OCI-LY7 (cell line): ENCODE measurements at regions not wholly inside any gene's neighbourhood (a gene's known extent, or its start where the extent isn't known, plus 50 kb on each side); places are given as distances from the start of the nearest gene placed in this dataset.

Experiments used
- BruUV-seq: library from RNA; stranded (reverse); fragments of 400-500 nt; replicated peaks from 2 replicates; lab custom pipeline; 2021; lab: Mats Ljungman, UMichigan
- CTCF ChIA-PET: fragments of 300-600 bp; sonication (Branson Sonifier 250); formaldehyde crosslinking; loops from one replicate; lab custom pipeline; 2022; ENCODE audit warnings: antibody characterized with exemption; ENCODE audit not compliant: unreplicated experiment; lab: Charles Lee
- POLR2A ChIA-PET: fragments of 300-600 bp; sonication (Branson Sonifier 250); formaldehyde crosslinking; loops from one replicate; lab custom pipeline; 2022; ENCODE audit warnings: antibody characterized with exemption; lab: Charles Lee
- DNase-seq: peaks from one replicate; pipeline ENCODE4 v3.0.0-alpha.2; 2015; ENCODE audit warnings: low spot score
- H2AFZ ChIP-seq: fragments of 200-600 bp; sonication (generic), shearing (Covaris generic); 2 replicates; pipeline ENCODE4 v1.6.1; 2014; ENCODE audit warnings: mild to moderate bottlenecking, antibody characterized with exemption, low read length, moderate library complexity
- H3K27ac ChIP-seq: fragments of 200-600 bp; sonication (generic); 2 replicates; pipeline ENCODE4 v1.5.1; 2014; ENCODE audit warnings: mixed run types, low read depth, mild to moderate bottlenecking, moderate library complexity, low read length, inconsistent platforms; ENCODE audit not compliant: poor library complexity, severe bottlenecking
- H3K36me3 ChIP-seq: fragments of 200-600 bp; sonication (generic); 2 replicates; pipeline ENCODE4 v1.6.1; 2014; ENCODE audit warnings: mild to moderate bottlenecking, antibody characterized with exemption, low read length, moderate library complexity, mixed read lengths; ENCODE audit not compliant: insufficient read depth
- H3K4me1 ChIP-seq: fragments of 200-600 bp; sonication (generic); 2 replicates; pipeline ENCODE4 v1.5.1; 2014; ENCODE audit warnings: mild to moderate bottlenecking, low read length; ENCODE audit not compliant: insufficient read depth, poor library complexity, severe bottlenecking
- H3K4me2 ChIP-seq: fragments of 200-600 bp; sonication (generic); 2 replicates; pipeline ENCODE4 v1.6.1; 2014; ENCODE audit warnings: mild to moderate bottlenecking, low read length
- H3K4me3 ChIP-seq: fragments of 200-600 bp; sonication (generic); 2 replicates; pipeline ENCODE4 v1.5.1; 2014; ENCODE audit warnings: mild to moderate bottlenecking, low read depth, low read length; ENCODE audit not compliant: poor library complexity, severe bottlenecking
- H3K79me2 ChIP-seq: fragments of 200-600 bp; sonication (generic); 2 replicates; pipeline ENCODE4 v1.6.1; 2016; ENCODE audit warnings: low read depth, mild to moderate bottlenecking, low read length, moderate library complexity, mixed read lengths; ENCODE audit not compliant: insufficient read depth
- H3K9me2 ChIP-seq: fragments of 200-600 bp; sonication (generic); 2 replicates; pipeline ENCODE4 v1.6.1; 2016; ENCODE audit warnings: mild to moderate bottlenecking, low read length, mixed read lengths; ENCODE audit not compliant: insufficient read depth
- H3K9me3 ChIP-seq: fragments of 200-600 bp; sonication (generic); 2 replicates; pipeline ENCODE4 v1.6.1; 2014; ENCODE audit warnings: mild to moderate bottlenecking, mixed run types, low read length, mixed read lengths
- H4K20me1 ChIP-seq: fragments of 200-600 bp; sonication (generic); 2 replicates; pipeline ENCODE4 v1.6.1; 2014; ENCODE audit warnings: mild to moderate bottlenecking, antibody characterized with exemption, low read length, moderate library complexity, mixed read lengths; ENCODE audit not compliant: insufficient read depth
- CTCF ChIP-seq: fragments of 200-600 bp; sonication (generic); conservative IDR thresholded peaks from 2 replicates; pipeline ENCODE4 v1.5.1; 2014; ENCODE audit warnings: mild to moderate bottlenecking, antibody characterized with exemption, low read length, moderate library complexity, mixed read lengths
- EZH2phosphoT487 ChIP-seq: fragments of 200-600 bp; sonication (generic); IDR thresholded peaks from 2 replicates; pipeline ENCODE4 v1.6.1; 2018; ENCODE audit warnings: low read depth, borderline replicate concordance, mild to moderate bottlenecking, mixed run types, antibody characterized with exemption, low read length, moderate library complexity, mixed read lengths
- intact Hi-C: fragments of 100-400 bp; cut with micrococcal nuclease; formaldehyde crosslinking; loops from one replicate; pipeline ENCODE4 v1.10.0; 2022; ENCODE audit not compliant: unreplicated experiment

GRCh38 chr10:62693306-62693705 lies 111.2 kb upstream of the ADO start:
- TF ChIP-seq CTCF: no peak
- no peak for TF ChIP-seq EZH2phosphoT487
- Histone ChIP-seq H3K79me2 (no peaks in the 10 kb centered on the region), H3K4me1 (peaks cover 31% of the 10 kb centered on the region), H3K27ac (no peak overlapping the region), H2AFZ (no peak overlapping the region), H3K9me2 (no peaks in the 10 kb centered on the region), H3K9me3 (peaks cover 5% of the 10 kb centered on the region; the same call in 1 of the 2 replicates), H3K4me2 (no peak overlapping the region), H3K4me3 (no peak overlapping the region), H3K36me3 (no peaks in the 10 kb centered on the region), H4K20me1 (no peaks in the 10 kb centered on the region)
- POLR2A ChIA-PET: interaction anchor here (0.6 to 1.1 kb wide), 2 partner anchors 23 to 161 kb away, joined by 4 to 10 read pairs; no protein-coding TSS in a partner anchor
- intact Hi-C loops: no loop called here
- BruUV-seq: no TSS peak
- CTCF ChIA-PET: no interaction called here
- no peak for DNase-seq

GRCh38 chr10:62694537-62695126 lies 109.9 kb upstream of the ADO start:
- POLR2A ChIA-PET: interaction anchor here (0.9 to 1.2 kb wide), 3 partner anchors 9 to 30 kb away, joined by 3 to 4 read pairs (median 3); no protein-coding TSS in a partner anchor
- no peak overlapping the region for H3K27ac ChIP-seq
- intact Hi-C loops: no loop called here

More at GRCh38 chr10:62694537-62695126, 109.9 kb upstream of the ADO start:
- no peak overlapping the region for H2AFZ ChIP-seq
- H3K9me3 ChIP-seq: peaks cover 18% of the 10 kb centered on the region; the same call in 1 of the 2 replicates
- H4K20me1 ChIP-seq: no peaks in the 10 kb centered on the region
- H3K9me2 ChIP-seq: no peaks in the 10 kb centered on the region
- H3K4me3 ChIP-seq: no peak overlapping the region
- DNase-seq: no peak
- no peak for TF ChIP-seq CTCF
- no peak for TF ChIP-seq EZH2phosphoT487
- H3K79me2 ChIP-seq: no peaks in the 10 kb centered on the region
- no peak overlapping the region for H3K4me2 ChIP-seq
- BruUV-seq: no TSS peak
- peaks cover 22% of the 10 kb centered on the region for H3K4me1 ChIP-seq
- H3K36me3 ChIP-seq: no peaks in the 10 kb centered on the region
- CTCF ChIA-PET: no interaction called here
